ENCODE measurements at regions not wholly inside any gene's neighbourhood (a gene's known extent, or its start where the extent isn't known, plus 50 kb on each side); places are given as distances from the start of the nearest gene placed in this dataset.
A peak's percentile ranks its signal among the peaks of the same experiment; 100 is the strongest.
"Not testable (repeated sequence)": the region's sequence is repeated elsewhere in the genome, so short reads cannot be mapped to it uniquely, and the experiment has no call there.

DNA sequence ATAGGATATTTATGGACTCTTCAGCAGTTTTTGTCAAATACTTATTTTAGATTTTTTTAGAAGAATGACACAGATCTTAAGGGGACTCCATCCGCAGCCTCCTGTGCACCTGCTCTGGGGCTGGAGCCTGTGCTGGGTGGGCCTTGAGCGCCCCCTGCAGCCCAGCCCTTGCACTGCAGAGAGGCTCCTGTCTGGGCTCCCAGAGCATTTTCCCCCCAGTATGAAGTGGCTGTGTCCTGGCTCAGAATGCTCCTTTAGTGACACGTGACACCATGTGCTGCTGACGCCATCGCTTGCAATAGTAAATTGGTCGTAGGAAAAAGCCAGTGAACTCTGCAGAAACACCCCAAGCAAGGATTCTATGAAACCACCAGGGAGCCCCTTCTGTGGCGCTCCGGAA lies 479.7 kb downstream of the TMEM121 start:
- not testable (repeated sequence) for DNase-seq (ENCODE audit: low read depth)
- TF ChIP-seq, protein P1, sequence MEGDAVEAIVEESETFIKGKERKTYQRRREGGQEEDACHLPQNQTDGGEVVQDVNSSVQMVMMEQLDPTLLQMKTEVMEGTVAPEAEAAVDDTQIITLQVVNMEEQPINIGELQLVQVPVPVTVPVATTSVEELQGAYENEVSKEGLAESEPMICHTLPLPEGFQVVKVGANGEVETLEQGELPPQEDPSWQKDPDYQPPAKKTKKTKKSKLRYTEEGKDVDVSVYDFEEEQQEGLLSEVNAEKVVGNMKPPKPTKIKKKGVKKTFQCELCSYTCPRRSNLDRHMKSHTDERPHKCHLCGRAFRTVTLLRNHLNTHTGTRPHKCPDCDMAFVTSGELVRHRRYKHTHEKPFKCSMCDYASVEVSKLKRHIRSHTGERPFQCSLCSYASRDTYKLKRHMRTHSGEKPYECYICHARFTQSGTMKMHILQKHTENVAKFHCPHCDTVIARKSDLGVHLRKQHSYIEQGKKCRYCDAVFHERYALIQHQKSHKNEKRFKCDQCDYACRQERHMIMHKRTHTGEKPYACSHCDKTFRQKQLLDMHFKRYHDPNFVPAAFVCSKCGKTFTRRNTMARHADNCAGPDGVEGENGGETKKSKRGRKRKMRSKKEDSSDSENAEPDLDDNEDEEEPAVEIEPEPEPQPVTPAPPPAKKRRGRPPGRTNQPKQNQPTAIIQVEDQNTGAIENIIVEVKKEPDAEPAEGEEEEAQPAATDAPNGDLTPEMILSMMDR (IDR thresholded peaks at IDR 0.05; ENCODE audit: control insufficient read depth, insufficient read depth, low read depth, low read length, missing control alignments), result peak; percentile 30

DNA sequence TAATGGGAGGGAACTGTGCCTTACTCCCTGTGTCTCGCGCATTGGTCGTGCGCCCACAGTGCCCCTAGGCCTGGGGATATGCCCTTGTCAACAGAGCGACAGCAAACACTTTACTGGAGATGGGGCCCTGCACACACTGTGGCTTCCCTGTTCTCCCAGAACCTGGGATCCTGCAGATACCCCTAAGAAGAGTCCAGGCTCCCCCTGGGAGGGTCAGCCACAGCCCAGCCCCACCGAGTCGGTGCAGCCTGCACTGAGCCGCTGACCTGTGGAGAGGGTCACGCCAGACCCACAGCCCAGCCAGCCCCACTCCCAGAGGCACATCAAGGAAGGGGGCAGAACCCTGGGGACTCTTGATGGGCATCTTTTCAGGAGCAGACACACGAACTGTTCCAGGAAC lies 480.3 kb downstream of the TMEM121 start:
- DNase-seq (ENCODE audit: low read depth); H3K4me3 ChIP-seq (ENCODE audit: control insufficient read depth, low read depth, low read length): not testable (repeated sequence)

More for the DNA sequence above, 479.7 kb downstream of the TMEM121 start:
- H3K4me3 ChIP-seq (ENCODE audit: control insufficient read depth, low read depth, low read length), result not testable (repeated sequence)

DNA sequence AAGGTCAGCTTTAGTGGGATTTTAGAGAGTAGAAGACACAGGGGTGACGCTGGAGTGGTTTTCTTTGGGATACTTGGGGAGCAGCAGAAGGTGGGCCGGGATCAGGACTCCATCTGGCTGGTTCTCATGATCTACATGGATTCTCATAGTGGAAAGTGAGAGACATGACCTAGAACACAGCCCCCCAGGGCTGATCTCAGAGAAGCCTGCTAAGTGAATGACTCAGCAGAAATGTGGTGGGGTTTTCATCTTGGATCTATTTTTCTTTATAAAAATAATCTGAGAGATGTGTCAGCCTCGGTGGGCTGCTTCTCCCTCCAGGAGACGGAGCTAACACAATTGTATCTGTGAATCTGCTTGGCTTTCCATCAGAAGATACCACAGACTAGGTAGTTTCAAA lies 484.4 kb downstream of the TMEM121 start:
- H3K4me3 ChIP-seq (ENCODE audit: control insufficient read depth, low read depth, low read length), result no peak overlapping the region
- no peak for DNase-seq (ENCODE audit: low read depth)
- TF ChIP-seq, protein P1 (IDR thresholded peaks at IDR 0.05; ENCODE audit: control insufficient read depth, insufficient read depth, low read depth, low read length, missing control alignments), result no peak

DNA sequence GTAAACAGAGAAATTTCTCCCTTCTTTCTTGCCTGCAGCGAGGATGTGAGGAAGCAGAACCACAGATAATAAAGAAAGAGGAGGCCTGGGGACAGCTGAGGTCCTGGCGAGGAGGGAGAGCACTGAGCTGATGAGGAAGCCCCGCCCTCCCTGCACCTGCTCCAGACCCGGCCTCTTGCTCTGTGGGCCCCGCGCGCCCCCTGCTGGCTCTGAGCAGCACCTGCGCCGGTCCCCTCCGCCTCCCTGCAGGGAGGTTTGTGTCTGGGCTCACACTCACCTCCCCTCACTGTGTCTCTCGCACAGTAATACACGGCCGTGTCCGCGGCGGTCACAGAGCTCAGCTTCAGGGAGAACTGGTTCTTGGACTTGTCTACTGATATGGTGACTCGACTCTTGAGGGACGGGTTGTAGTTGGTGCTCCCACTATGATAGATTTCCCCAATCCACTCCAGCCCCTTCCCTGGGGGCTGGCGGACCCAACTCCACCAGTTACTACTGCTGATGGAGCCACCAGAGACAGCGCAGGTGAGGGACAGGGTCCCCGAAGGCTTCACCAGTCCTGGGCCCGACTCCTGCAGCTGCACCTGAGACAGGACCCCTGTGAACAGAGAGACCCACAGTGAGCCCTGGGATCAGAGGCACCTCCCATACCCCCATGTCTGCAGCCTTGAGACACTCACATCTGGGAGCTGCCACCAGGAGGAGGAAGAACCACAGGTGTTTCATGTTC lies 485.4 kb downstream of the TMEM121 start:
- not testable (repeated sequence) for H3K4me3 ChIP-seq (ENCODE audit: control insufficient read depth, low read depth, low read length); DNase-seq (ENCODE audit: low read depth)
- TF ChIP-seq, protein P1 (IDR thresholded peaks at IDR 0.05; ENCODE audit: control insufficient read depth, insufficient read depth, low read depth, low read length, missing control alignments), result peak; percentile 30

DNA sequence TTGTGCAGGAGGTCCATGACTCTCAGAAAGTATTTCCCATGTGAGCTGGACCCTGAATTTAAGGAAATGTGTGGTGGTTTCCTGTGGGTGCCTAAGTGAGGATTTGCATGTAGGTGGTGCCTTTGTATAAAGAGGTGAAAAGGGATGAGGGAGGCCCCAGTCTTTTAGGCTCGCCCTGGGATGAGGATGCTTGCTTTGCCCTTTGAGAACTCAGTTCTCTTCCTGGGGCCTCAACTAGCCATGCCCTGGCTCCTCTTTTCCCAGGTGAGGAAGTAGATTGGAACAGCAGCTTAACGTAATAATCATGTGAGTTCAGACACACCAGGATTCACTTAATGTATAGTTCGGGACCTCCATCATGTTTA lies 486.0 kb downstream of the TMEM121 start:
- not testable (repeated sequence) for DNase-seq (ENCODE audit: low read depth); H3K4me3 ChIP-seq (ENCODE audit: control insufficient read depth, low read depth, low read length)

DNA sequence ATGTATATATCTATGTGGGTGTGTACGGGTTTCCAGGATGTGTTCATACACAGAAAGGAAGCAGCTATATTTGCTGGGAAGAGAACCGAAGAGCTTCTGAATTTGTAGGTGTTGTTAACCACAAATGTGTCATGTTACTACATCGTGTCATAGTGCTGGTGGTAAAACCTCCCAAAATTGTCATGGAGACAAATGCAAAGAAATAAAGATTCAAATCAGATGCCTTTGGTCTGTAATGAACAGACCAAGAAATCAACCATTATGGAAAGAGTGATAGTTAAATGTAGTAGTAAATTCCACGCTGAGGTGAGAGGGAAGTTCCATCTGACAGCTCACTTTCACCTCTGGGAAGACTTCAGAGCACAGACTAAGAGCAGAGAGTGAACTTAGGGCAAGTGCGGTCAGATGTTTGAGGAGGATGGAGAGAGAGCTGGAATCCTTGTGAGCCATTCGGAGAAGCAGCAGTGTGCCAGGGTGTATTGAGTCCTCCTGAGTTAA lies 487.5 kb downstream of the TMEM121 start:
- H3K4me3 ChIP-seq (ENCODE audit: control insufficient read depth, low read depth, low read length), result no peak overlapping the region
- no peak for DNase-seq (ENCODE audit: low read depth)
- TF ChIP-seq, protein P1 (IDR thresholded peaks at IDR 0.05; ENCODE audit: control insufficient read depth, insufficient read depth, low read depth, low read length, missing control alignments), result no peak

DNA sequence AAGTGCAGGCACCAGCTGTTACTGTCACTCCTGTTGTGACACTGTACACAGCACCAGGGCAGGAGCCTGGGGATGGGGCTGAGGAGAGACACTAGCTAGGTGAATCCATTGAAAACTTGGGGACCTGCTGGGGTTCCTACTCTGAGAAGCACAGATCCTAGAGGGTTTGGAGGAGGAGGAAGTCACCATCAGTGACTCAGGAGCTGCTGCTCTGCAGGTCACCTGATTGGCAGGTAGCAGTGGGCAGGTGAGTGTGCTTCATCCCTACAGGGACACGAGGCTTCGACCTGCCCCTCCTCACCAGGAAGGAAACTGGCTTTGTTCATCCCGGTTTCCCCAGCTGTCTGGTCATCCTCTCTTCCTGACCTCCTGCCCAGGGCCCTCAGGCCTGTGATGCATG lies 491.6 kb downstream of the TMEM121 start:
- not testable (repeated sequence) for DNase-seq (ENCODE audit: low read depth); H3K4me3 ChIP-seq (ENCODE audit: control insufficient read depth, low read depth, low read length)

DNA sequence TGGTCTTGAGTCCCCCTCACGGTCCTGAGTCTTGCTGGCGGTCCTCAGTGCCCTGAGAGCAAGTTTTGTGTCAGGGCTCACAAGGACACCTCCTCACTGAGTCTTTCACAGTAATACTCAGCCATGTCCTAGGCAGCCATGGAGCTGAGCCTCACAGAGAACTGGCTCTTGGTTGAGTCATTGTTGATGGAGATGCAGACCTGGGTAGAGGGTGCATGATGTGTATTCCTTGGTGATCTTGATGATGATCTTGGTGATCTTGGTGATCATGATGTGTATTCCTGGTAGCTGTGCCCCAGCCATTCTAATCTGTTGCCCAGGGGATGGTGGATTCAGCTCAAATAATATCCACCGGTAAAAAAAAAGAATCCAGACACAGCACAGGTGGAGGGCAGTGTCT lies 495.4 kb downstream of the TMEM121 start:
- DNase-seq (ENCODE audit: low read depth), result no peak
- TF ChIP-seq, protein P1 (IDR thresholded peaks at IDR 0.05; ENCODE audit: control insufficient read depth, insufficient read depth, low read depth, low read length, missing control alignments), result no peak
- no peak overlapping the region for H3K4me3 ChIP-seq (ENCODE audit: control insufficient read depth, low read depth, low read length)

DNA sequence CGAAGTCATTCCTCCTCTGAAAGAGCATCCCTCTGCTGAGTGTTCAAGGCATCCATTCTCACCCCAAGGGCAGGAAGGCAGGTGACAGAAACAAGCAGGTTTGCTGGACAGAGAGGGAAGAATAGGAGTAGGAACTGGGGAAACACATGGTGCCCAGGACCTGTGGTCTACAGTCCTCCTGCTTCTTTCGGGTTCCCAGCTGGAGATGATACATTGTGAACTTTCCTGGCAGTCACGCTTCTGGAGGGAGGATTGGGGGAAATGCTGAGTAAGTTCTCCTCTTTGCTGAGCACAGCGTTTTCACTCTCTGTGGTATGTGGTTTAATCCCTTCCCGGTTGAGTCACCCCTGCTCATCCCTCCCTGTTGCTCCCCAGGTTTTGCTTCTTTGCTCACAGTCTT lies 496.3 kb downstream of the TMEM121 start:
- DNase-seq (ENCODE audit: low read depth); H3K4me3 ChIP-seq (ENCODE audit: control insufficient read depth, low read depth, low read length): not testable (repeated sequence)
